Hepatocyte (in vitro differentiated cells): ENCODE measurements at regions not wholly inside any gene's neighbourhood (a gene's known extent, or its start where the extent isn't known, plus 50 kb on each side); places are given as distances from the start of the nearest gene placed in this dataset.

Experiments used
- CTCF ChIP-seq: fragments of 200-600 bp; sonication (generic); IDR thresholded peaks from 2 replicates; pipeline ENCODE4 v1.5.1; 2016; ENCODE audit warnings: antibody characterized with exemption, mild to moderate bottlenecking; ENCODE audit not compliant: poor library complexity
- EZH2 ChIP-seq: fragments of 200-600 bp; sonication (generic); IDR thresholded peaks from 2 replicates; pipeline ENCODE4 v1.6.1; 2016; ENCODE audit warnings: antibody characterized with exemption, mild to moderate bottlenecking, borderline replicate concordance
- EZH2phosphoT487 ChIP-seq: fragments of 200-600 bp; sonication (generic); IDR thresholded peaks from one replicate; pipeline ENCODE4 v1.6.1; 2018; ENCODE audit warnings: antibody characterized with exemption, mild to moderate bottlenecking, low read depth, moderate library complexity; ENCODE audit not compliant: unreplicated experiment, severe bottlenecking

GRCh38 chr2:35538796-35539195, 816.8 kb upstream of the CRIM1 start:
- TF ChIP-seq CTCF (no peak), EZH2phosphoT487 (no peak), EZH2 (no peak)
